SK-MEL-5 (cell line): ENCODE measurements at regions not wholly inside any gene's neighbourhood (a gene's known extent, or its start where the extent isn't known, plus 50 kb on each side); places are given as distances from the start of the nearest gene placed in this dataset.
"Not testable (repeated sequence)": the region's sequence is repeated elsewhere in the genome, so short reads cannot be mapped to it uniquely, and the experiment has no call there.

Experiments
- DNase-seq: peaks from one replicate; pipeline ENCODE4 v3.0.0-alpha.2; 2016; ENCODE audit warnings: low read depth, low spot score
- in situ Hi-C: cut with HindIII; loops from 2 replicates; pipeline ENCODE4 v1.10.0; 2016; ENCODE audit warnings: low sequenced_read_pairs, high pct_unique_total_duplicates, low pct_unique_long_range_greater_than_20kb

- no peak for DNase-seq
- in situ Hi-C loops, result no loop called here
These were observed 120.3 kb downstream of the NREP start for GRCh38 chr5:111636736-111637135.

GRCh38 chr5:111635916-111636570 is 121.0 kb downstream of the NREP start:
- in situ Hi-C loops, result no loop called here
- no peak for DNase-seq

- no peak for DNase-seq
- in situ Hi-C loops, result no loop called here
These were observed 121.7 kb downstream of the NREP start for GRCh38 chr5:111635151-111635902.

GRCh38 chr5:111631328-111631727 is 119.0 kb upstream of the STARD4 start:
- no peak for DNase-seq
- in situ Hi-C loops, result no loop called here

- DNase-seq, result no peak
- in situ Hi-C loops, result no loop called here
These were observed 116.6 kb upstream of the STARD4 start for GRCh38 chr5:111628901-111629300.

GRCh38 chr5:111627862-111628261 is 115.5 kb upstream of the STARD4 start:
- in situ Hi-C loops, result no loop called here
- DNase-seq, result no peak

GRCh38 chr5:111626473-111627148 is 114.3 kb upstream of the STARD4 start:
- in situ Hi-C loops, result no loop called here

GRCh38 chr5:111618623-111619271 is 106.4 kb upstream of the STARD4 start:
- DNase-seq, result no peak
- in situ Hi-C loops, result no loop called here

More at GRCh38 chr5:111626473-111627148, 114.3 kb upstream of the STARD4 start:
- DNase-seq, result no peak

- no peak for DNase-seq
- in situ Hi-C loops, result no loop called here
These were observed 102.7 kb upstream of the STARD4 start for GRCh38 chr5:111615054-111615453.

GRCh38 chr5:111612013-111612630 is 99.8 kb upstream of the STARD4 start:
- DNase-seq, in situ Hi-C loops: not testable (repeated sequence)

- DNase-seq, result no peak
- in situ Hi-C loops, result no loop called here
These were observed 93.9 kb upstream of the STARD4 start for GRCh38 chr5:111606194-111606593.

- in situ Hi-C loops, result no loop called here
- DNase-seq, result no peak
These were observed 91.1 kb upstream of the STARD4 start for GRCh38 chr5:111603446-111603827.

GRCh38 chr5:111602817-111603445 is 90.6 kb upstream of the STARD4 start:
- no peak for DNase-seq
- in situ Hi-C loops, result no loop called here

- in situ Hi-C loops, result no loop called here
- no peak for DNase-seq
These were observed 86.7 kb upstream of the STARD4 start for GRCh38 chr5:111598996-111599395.

GRCh38 chr5:111597491-111597890 is 85.2 kb upstream of the STARD4 start:
- in situ Hi-C loops, result no loop called here
- no peak for DNase-seq

GRCh38 chr5:111596705-111597104 is 84.4 kb upstream of the STARD4 start:
- DNase-seq, result no peak
- in situ Hi-C loops, result no loop called here

- no peak for DNase-seq
- in situ Hi-C loops, result no loop called here
These were observed 83.1 kb upstream of the STARD4 start for GRCh38 chr5:111595425-111595824.
